NCI-H2081 (cell line): ENCODE measurements at regions not wholly inside any gene's neighbourhood (a gene's known extent, or its start where the extent isn't known, plus 50 kb on each side); places are given as distances from the start of the nearest gene placed in this dataset.
"Not testable (repeated sequence)": the region's sequence is repeated elsewhere in the genome, so short reads cannot be mapped to it uniquely, and the experiment has no call there.

Source experiments
- DNase-seq, 2 experiments: peaks; one replicate each; lab custom pipeline; 2025; lab: John Stamatoyannopoulos, UW

GRCh38 chr3:106881186-106881585 is 496.1 kb upstream of the CCDC54 start:
- no peak for DNase-seq

DNA sequence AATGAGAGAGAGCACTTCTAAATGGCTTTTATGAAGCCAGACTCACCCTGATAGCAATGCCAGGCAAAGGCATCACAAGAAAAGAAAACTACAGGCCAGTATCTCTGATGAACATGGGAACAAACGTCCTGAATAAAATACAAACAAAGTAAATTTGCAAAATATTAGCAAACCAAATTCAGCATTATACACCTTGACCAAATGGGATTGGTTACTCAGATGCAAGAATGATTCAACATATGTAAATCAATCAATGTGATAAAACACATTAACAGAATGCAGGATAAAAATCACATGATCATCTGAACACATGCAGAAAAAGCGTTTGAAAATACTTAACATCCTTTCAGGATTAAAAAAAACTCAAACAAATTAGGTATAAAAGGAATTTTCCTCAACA is 494.9 kb upstream of the CCDC54 start:
- DNase-seq: no peak

- DNase-seq: no peak
Observed at GRCh38 chr3:106906074-106906473, 471.2 kb upstream of the CCDC54 start.

GRCh38 chr3:106908181-106908938 is 468.9 kb upstream of the CCDC54 start:
- no peak for DNase-seq

GRCh38 chr3:106913111-106913698 is 464.0 kb upstream of the CCDC54 start:
- no peak for DNase-seq

GRCh38 chr3:106913966-106914365 is 463.3 kb upstream of the CCDC54 start:
- DNase-seq: no peak

DNA sequence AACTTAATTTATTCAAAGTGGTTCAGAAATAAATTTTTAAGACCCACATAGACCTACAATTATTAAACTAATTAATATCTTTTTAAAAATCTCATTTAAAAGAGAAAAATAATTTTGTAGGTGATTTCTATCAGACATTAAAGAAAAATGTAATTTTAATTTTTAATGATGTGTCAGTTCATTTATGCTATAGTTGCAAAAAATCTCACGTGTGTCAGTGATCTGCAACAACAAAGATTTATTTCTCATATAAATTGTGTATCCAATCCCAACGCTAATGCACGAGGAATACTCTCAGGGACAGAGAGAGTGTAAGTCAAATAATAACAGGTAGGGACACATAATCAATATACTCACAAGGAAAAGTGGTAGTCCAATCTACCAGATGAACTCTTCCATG is 456.6 kb upstream of the CCDC54 start:
- DNase-seq: no peak

- no peak for DNase-seq
Observed at GRCh38 chr3:106929081-106929480, 448.2 kb upstream of the CCDC54 start.

- DNase-seq: no peak
Observed at GRCh38 chr3:106930086-106930485, 447.2 kb upstream of the CCDC54 start.

- no peak for DNase-seq
Observed at GRCh38 chr3:106931904-106932303, 445.3 kb upstream of the CCDC54 start.

GRCh38 chr3:106936337-106936736 is 440.9 kb upstream of the CCDC54 start:
- DNase-seq: no peak

- no peak for DNase-seq
Observed at GRCh38 chr3:106942051-106942450, 435.2 kb upstream of the CCDC54 start.

GRCh38 chr3:106943071-106943470 is 434.2 kb upstream of the CCDC54 start:
- no peak for DNase-seq

GRCh38 chr3:106945435-106945834 is 431.8 kb upstream of the CCDC54 start:
- DNase-seq: peak; percentile 17 to 57

DNA sequence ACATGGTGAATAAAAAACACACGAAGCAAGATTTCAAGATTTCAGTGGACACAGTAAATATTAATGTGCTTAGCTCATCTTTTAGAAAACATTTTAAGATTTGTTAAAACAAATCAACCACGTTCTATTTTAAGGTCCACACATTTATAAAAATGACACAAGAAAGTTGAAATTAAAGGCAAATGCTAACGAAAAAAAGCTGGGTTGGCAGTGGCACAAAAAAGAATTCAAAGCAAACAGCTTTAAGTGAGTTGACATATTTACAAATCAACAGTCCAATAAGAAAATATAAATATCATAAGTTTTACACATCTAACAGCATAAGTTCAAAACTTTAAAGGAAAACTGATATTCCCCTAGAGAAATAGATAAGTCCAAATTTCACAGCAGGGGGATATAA is 430.4 kb upstream of the CCDC54 start:
- DNase-seq: no peak

DNA sequence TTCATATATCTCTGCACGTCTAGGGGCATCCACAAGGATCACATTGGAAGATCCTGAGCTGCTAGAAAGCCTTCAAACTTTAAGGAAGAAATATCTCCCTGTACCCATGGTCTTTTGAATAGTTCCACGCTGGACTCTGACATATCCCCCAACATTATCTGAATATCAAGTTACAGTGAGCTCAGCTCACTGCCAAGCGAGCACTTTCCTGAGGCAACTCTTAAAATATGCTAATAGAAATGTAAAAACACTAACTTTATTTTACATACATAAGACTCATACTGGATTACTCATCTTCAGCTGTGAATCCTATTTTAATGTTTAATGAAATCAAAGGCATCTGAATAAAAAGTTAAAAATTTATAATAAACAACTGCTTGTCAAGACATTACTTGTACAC is 420.2 kb upstream of the CCDC54 start:
- DNase-seq: no peak

GRCh38 chr3:106962993-106963392 is 414.2 kb upstream of the CCDC54 start:
- DNase-seq: no peak

DNA sequence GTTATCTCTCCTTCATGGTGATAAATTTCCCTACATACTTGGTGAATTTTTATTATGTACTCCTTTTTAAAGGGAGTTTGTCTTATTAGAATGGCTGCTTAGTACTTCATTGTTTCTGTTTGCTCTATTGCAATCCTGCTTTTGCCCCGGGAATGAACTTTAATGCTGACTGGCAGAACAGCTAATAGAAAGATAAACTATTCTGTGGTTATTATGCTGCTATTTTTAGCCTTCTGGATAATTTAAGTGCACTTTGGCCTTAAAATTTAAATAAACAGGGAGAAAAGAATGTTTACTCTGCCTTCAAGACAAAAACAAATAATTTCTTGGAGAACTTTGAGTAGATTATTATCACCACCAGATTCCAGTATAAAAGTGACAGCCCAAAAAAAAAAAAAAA is 413.8 kb upstream of the CCDC54 start:
- no peak for DNase-seq

GRCh38 chr3:106965307-106965706 is 411.9 kb upstream of the CCDC54 start:
- DNase-seq: no peak

DNA sequence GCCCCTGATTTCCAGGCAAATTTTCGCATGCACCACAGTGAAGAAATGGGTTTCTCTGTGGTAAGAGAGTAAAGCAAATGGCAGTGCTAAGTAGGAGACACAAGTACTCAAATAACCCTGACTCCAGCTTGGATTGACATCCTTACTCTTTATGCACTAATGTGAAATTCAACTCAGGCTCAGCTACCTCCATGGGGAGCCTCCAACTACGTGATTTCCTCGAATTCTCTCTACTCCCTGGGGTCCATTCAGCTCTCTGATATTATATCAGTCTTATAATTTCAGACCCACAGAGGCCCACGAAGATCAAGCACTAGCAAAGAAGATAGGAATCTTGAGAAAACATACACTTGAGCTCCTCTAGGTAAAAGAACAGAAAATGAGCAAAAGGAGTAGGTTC is 407.6 kb upstream of the CCDC54 start:
- DNase-seq: no peak

DNA sequence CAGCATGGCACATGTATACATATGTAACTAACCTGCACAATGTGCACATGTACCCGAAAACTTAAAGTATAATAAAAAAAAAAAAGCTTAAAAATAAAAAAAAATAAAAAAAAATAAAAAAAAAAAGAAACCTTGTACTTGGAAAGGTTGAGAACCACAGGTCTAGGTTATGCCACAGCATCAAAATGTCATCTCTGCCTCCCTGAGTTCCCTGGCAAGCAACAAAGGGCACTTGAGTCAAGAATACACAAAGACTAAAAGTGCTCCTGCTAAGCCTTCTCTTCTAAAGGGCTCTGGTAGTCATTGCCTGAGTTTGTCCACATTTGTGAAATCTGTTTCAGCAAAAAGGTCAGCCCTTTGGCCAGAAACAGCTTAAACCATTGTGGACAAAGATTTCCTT is 395.8 kb upstream of the CCDC54 start:
- DNase-seq: no peak

- DNase-seq: no peak
Observed at GRCh38 chr3:106985721-106986120, 391.5 kb upstream of the CCDC54 start.

- not testable (repeated sequence) for DNase-seq
Observed at GRCh38 chr3:106998841-106999682, 378.2 kb upstream of the CCDC54 start.
